ENCODE measurements at regions not wholly inside any gene's neighbourhood (a gene's known extent, or its start where the extent isn't known, plus 50 kb on each side); places are given as distances from the start of the nearest gene placed in this dataset.

DNA sequence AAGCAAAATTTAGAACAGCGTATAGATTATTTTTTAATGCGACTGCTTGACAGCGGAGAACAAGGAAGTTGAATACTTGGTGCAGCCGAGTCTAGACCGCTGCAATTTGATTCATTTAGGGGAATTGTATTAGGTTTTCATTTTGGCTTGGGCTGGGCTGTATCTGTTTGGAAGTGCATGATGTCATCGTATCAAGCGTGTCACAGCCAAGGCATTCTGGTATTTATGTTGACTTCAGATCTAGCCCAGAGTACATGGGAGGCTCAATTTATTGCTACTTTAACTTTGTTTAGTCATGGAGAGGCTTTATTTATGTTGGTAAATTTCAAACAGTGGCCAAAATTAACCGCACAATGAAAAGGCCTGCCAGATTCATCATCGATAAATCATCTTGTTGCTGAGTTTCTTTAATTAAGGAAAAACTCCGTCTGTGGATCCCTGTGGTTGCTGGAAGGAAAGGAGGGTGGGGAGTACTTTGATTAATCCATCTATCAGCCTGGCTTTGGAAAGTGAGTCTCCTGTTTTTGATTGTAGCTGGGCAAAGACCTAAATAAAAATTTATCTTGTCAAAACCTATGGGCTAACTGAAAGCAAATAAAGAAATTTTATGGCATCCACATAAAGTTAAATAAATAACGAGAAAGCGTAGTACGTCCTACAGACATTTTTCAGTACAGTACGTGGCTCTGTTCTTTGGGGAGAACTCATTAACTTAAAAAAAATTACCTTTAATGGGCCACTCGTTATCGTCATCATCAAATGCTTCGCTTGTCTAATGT lies 230.4 kb upstream of the SPRED2 start:
- TF ChIP-seq, protein P1, sequence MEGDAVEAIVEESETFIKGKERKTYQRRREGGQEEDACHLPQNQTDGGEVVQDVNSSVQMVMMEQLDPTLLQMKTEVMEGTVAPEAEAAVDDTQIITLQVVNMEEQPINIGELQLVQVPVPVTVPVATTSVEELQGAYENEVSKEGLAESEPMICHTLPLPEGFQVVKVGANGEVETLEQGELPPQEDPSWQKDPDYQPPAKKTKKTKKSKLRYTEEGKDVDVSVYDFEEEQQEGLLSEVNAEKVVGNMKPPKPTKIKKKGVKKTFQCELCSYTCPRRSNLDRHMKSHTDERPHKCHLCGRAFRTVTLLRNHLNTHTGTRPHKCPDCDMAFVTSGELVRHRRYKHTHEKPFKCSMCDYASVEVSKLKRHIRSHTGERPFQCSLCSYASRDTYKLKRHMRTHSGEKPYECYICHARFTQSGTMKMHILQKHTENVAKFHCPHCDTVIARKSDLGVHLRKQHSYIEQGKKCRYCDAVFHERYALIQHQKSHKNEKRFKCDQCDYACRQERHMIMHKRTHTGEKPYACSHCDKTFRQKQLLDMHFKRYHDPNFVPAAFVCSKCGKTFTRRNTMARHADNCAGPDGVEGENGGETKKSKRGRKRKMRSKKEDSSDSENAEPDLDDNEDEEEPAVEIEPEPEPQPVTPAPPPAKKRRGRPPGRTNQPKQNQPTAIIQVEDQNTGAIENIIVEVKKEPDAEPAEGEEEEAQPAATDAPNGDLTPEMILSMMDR (IDR thresholded peaks at IDR 0.05) = no peak
- TF ChIP-seq POLR2AphosphoS5 (IDR thresholded peaks at IDR 0.05) (no peak), EP300 (IDR thresholded peaks at IDR 0.05) (no peak), POLR2A (IDR thresholded peaks at IDR 0.05) (no peak)

Measured in suprapubic skin (tissue), 4 donors.